ENCODE measurements at regions not wholly inside any gene's neighbourhood (a gene's known extent, or its start where the extent isn't known, plus 50 kb on each side); places are given as distances from the start of the nearest gene placed in this dataset.

GRCh38 chr10:4332764-4333458 is 493.1 kb upstream of the AKR1E2 start:
- TF ChIP-seq CTCF (IDR thresholded peaks at IDR 0.05) = no peak
- H3K9me3 Mint-ChIP-seq = no peaks in the 10 kb centered on the region
- intact Hi-C loops (cut with micrococcal nuclease) = no loop called here
- H3K4me1 Mint-ChIP-seq (ENCODE audit: low read depth) = no peaks in the 10 kb centered on the region
- H3K36me3 Mint-ChIP-seq (ENCODE audit: low read depth) = no peaks in the 10 kb centered on the region
- no peak overlapping the region for H3K4me3 Mint-ChIP-seq
- DNase-seq (no peak), ATAC-seq (no peak)
- no peak overlapping the region for H3K27ac Mint-ChIP-seq
- POLR2A ChIA-PET = no interaction called here
- no peaks in the 10 kb centered on the region for H3K27me3 Mint-ChIP-seq
- CTCF ChIA-PET = no interaction called here

DNA sequence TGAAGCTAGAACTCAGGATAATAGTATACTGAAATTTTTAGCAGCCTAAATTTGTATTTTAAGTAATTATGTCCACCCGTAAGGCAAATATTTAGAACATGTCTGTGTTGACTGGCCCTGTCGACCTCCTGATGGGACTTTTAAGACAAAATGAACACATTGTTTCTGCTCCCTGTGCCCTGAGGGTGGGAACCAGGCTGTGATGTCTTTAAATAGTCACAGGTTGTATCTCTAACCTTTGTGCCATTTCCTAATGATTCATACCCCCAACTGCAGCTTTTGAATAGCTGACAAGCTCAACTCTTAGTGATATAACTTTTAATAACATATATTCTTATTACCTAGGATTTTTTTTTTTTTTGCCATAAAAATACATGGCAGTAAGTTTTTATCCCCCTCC is 494.9 kb upstream of the AKR1E2 start:
- Mint-ChIP-seq H3K4me3 (no peak overlapping the region), H3K9me3 (no peaks in the 10 kb centered on the region), H3K4me1 (ENCODE audit: low read depth) (no peaks in the 10 kb centered on the region), H3K27me3 (peaks cover 1% of the 10 kb centered on the region), H3K36me3 (ENCODE audit: low read depth) (no peaks in the 10 kb centered on the region), H3K27ac (no peak overlapping the region)
- ATAC-seq (no peak), DNase-seq (no peak)
- intact Hi-C loops (cut with micrococcal nuclease) = no loop called here
- POLR2A ChIA-PET = interaction anchor here (0.6 to 0.7 kb wide), 2 partner anchors 23 to 797 kb away, joined by 3 read pairs; no protein-coding TSS in a partner anchor
- CTCF ChIA-PET = no interaction called here
- TF ChIP-seq CTCF (IDR thresholded peaks at IDR 0.05) = no peak

DNA sequence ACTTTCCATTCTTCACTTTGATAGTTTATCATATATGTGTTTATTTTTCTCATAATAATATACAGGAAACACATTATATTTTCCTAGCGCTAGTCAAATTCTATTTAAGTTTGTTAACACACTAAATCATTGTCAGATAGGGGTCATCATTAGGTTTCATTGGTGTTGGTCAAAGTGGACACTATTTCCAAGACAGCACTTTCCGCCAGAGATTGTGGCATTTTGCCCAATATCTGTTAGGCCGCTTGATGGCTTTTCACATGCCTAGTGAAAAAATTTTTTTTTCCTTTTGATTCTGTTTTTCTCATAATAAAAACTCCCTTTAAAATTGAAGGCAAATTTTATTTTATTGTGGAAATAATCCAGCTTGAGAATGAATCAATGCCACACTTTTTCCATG is 495.4 kb upstream of the AKR1E2 start:
- H3K4me1 Mint-ChIP-seq (ENCODE audit: low read depth) = no peaks in the 10 kb centered on the region
- DNase-seq (no peak), ATAC-seq (no peak)
- H3K36me3 Mint-ChIP-seq (ENCODE audit: low read depth) = no peaks in the 10 kb centered on the region
- H3K27ac Mint-ChIP-seq = no peak overlapping the region
- peaks cover 4% of the 10 kb centered on the region for H3K27me3 Mint-ChIP-seq
- intact Hi-C loops (cut with micrococcal nuclease) = no loop called here
- ChIA-PET CTCF (no interaction called here), POLR2A (interaction anchor here (0.6 to 0.7 kb wide), 2 partner anchors 22 to 797 kb away, joined by 3 read pairs; no protein-coding TSS in a partner anchor)
- no peak for TF ChIP-seq CTCF (IDR thresholded peaks at IDR 0.05)
- no peaks in the 10 kb centered on the region for H3K9me3 Mint-ChIP-seq
- H3K4me3 Mint-ChIP-seq = no peak overlapping the region

GRCh38 chr10:4329225-4329624 is 496.8 kb upstream of the AKR1E2 start:
- DNase-seq (no peak), ATAC-seq (no peak)
- H3K27me3 Mint-ChIP-seq = peaks cover 4% of the 10 kb centered on the region
- no peak for TF ChIP-seq CTCF (IDR thresholded peaks at IDR 0.05)
- CTCF ChIA-PET = no interaction called here
- no peaks in the 10 kb centered on the region for H3K9me3 Mint-ChIP-seq
- POLR2A ChIA-PET = no interaction called here
- H3K4me3 Mint-ChIP-seq = no peak overlapping the region
- intact Hi-C loops (cut with micrococcal nuclease) = no loop called here
- no peaks in the 10 kb centered on the region for H3K4me1 Mint-ChIP-seq (ENCODE audit: low read depth)
- H3K27ac Mint-ChIP-seq = no peak overlapping the region
- no peaks in the 10 kb centered on the region for H3K36me3 Mint-ChIP-seq (ENCODE audit: low read depth)

DNA sequence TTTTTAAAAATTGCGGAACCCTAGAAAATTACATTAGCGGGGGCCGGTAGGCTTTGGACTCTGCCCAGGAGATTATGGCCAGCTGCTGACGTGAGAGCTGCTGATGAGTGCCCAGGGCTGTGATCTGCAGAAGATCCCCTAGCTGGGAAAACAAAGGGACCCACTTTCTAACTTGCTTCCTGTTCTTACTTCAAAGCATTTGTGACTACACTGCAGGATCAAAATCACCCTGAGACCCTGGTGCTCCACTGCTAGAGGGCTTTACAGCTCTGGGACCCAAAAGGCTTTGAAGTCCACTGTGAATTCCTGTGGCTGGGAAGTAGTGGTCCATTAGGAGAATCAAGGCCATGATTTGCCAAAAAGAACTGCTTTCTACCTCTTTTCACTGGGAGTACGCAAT is 499.4 kb upstream of the AKR1E2 start:
- ChIA-PET CTCF (no interaction called here), POLR2A (no interaction called here)
- no peak overlapping the region for H3K4me3 Mint-ChIP-seq
- no peak for TF ChIP-seq CTCF (IDR thresholded peaks at IDR 0.05)
- no peak for ATAC-seq
- H3K9me3 Mint-ChIP-seq = no peaks in the 10 kb centered on the region
- no peak for DNase-seq
- H3K4me1 Mint-ChIP-seq (ENCODE audit: low read depth) = no peaks in the 10 kb centered on the region
- H3K36me3 Mint-ChIP-seq (ENCODE audit: low read depth) = no peaks in the 10 kb centered on the region
- peaks cover 4% of the 10 kb centered on the region for H3K27me3 Mint-ChIP-seq
- no peak overlapping the region for H3K27ac Mint-ChIP-seq
- intact Hi-C loops (cut with micrococcal nuclease) = no loop called here
